ENCODE measurements at regions not wholly inside any gene's neighbourhood (a gene's known extent, or its start where the extent isn't known, plus 50 kb on each side); places are given as distances from the start of the nearest gene placed in this dataset.

GRCh38 chr14:28653521-28653920, 113.1 kb upstream of the FOXG1 start:
- TF ChIP-seq POLR2A (IDR thresholded peaks at IDR 0.05; ENCODE audit: low read length), result no peak
- TF ChIP-seq GATA1 (IDR thresholded peaks at IDR 0.05; ENCODE audit: low read depth, low read length), result no peak
